HCT116 (cell line): ENCODE measurements at regions not wholly inside any gene's neighbourhood (a gene's known extent, or its start where the extent isn't known, plus 50 kb on each side); places are given as distances from the start of the nearest gene placed in this dataset.

ENCODE experiments used
- ATAC-seq: fragments of 200-7000 bp; cut with Tn5 transposase; 2 replicates; pipeline ENCODE4 v1.9.1; 2020; ENCODE audit warnings: mild to moderate bottlenecking, moderate library complexity
- BruUV-seq: library from RNA; stranded (reverse); fragments of 400-500 nt; replicated peaks from 2 replicates; lab custom pipeline; 2021; lab: Mats Ljungman, UMichigan
- CTCF ChIA-PET: fragments of 300-600 bp; sonication (Branson Sonifier 250); formaldehyde crosslinking; loops from one replicate; lab custom pipeline; 2021; ENCODE audit warnings: antibody characterized with exemption; lab: Charles Lee
- POLR2A ChIA-PET: fragments of 300-600, 350-600 bp; sonication (Branson Sonifier 250); formaldehyde crosslinking; loops from one replicate; lab custom pipeline; 2021; ENCODE audit warnings: antibody characterized with exemption; lab: Charles Lee
- RAD21 ChIA-PET, 2 experiments: fragments of 300-600 bp; sonication (Branson Sonifier 250); formaldehyde crosslinking; loops; one replicate each; lab custom pipeline; 2023; ENCODE audit warnings: low total read pairs in 2 of 2; ENCODE audit not compliant: uncharacterized antibody in 2 of 2, unreplicated experiment in 2 of 2, low non-redundant PET in 1 of 2; lab: Charles Lee
- DNase-seq: peaks from one replicate; pipeline ENCODE4 v3.0.0-alpha.2; 2010; ENCODE audit warnings: low read depth, low spot score
- H2AFZ ChIP-seq: fragments of 200-600 bp; shearing (Covaris generic), sonication (generic); 2 replicates; pipeline ENCODE4 v1.6.1; 2017; ENCODE audit warnings: low read depth, mixed run types, mixed read lengths, antibody characterized with exemption, low read length; ENCODE audit not compliant: poor library complexity, severe bottlenecking
- H3K27ac ChIP-seq: 2 replicates; pipeline ENCODE4 v1.5.1; 2012; ENCODE audit warnings: low read depth, low read length
- H3K27me3 ChIP-seq: fragments of 200-600 bp; sonication (generic); 2 replicates; pipeline ENCODE4 v1.6.1; 2016; ENCODE audit warnings: mixed run types, low read length, mixed read lengths; ENCODE audit not compliant: insufficient read depth
- H3K36me3 ChIP-seq, 2 experiments: fragments of 200-500 bp in 1 of 2; fragments of 200-600 bp in 1 of 2; sonication (Bioruptor generic) in 1 of 2; sonication (generic) in 1 of 2; 2 replicates each; pipeline versions ENCODE4 v1.5.1 to v1.6.1; 2014 to 2016; ENCODE audit warnings: low read length in 2 of 2, inconsistent platforms in 1 of 2, mixed read lengths in 1 of 2, mixed run types in 1 of 2; ENCODE audit not compliant: insufficient read depth in 2 of 2, control insufficient read depth in 1 of 2
- H3K4me1 ChIP-seq, 2 experiments: fragments of 200-600 bp in 1 of 2; sonication (generic) in 1 of 2; 2 replicates each; pipeline versions ENCODE4 v1.5.1 to v1.6.1; 2012 to 2017; ENCODE audit warnings: low read length in 2 of 2, inconsistent platforms in 1 of 2, mild to moderate bottlenecking in 1 of 2, mixed read lengths in 1 of 2, mixed run types in 1 of 2, moderate library complexity in 1 of 2; ENCODE audit not compliant: insufficient read depth in 2 of 2, control insufficient read depth in 1 of 2
- H3K4me2 ChIP-seq: fragments of 200-600 bp; sonication (generic); 2 replicates; pipeline ENCODE4 v1.6.1; 2017; ENCODE audit warnings: mixed run types, low read length, mixed read lengths
- H3K4me3 ChIP-seq, 2 experiments: fragments of 200-600 bp in 1 of 2; sonication (generic) in 1 of 2; replicated peaks in 1 of 2; 2 replicates each; pipeline ENCODE4 v1.5.1; 2011 to 2016; ENCODE audit warnings: low read length in 2 of 2, control low read depth in 1 of 2, low read depth in 1 of 2, mild to moderate bottlenecking in 1 of 2, mixed read lengths in 1 of 2, mixed run types in 1 of 2
- H3K79me2 ChIP-seq: fragments of 200-600 bp; sonication (generic); 2 replicates; pipeline ENCODE4 v1.6.1; 2017; ENCODE audit warnings: mild to moderate bottlenecking, mixed run types, low read length, moderate library complexity, mixed read lengths; ENCODE audit not compliant: insufficient read depth
- H3K9ac ChIP-seq: fragments of 200-600 bp; sonication (generic); 2 replicates; pipeline ENCODE4 v1.6.1; 2016; ENCODE audit warnings: low read length, mixed read lengths
- H3K9me2 ChIP-seq: fragments of 200-600 bp; sonication (generic), shearing (Covaris generic); 2 replicates; pipeline ENCODE4 v1.6.1; 2017; ENCODE audit warnings: mixed run types, mild to moderate bottlenecking, moderate library complexity; ENCODE audit not compliant: insufficient read depth
- H3K9me3 ChIP-seq, 2 experiments: fragments of 200-500 bp in 1 of 2; fragments of 200-600 bp in 1 of 2; sonication (Bioruptor generic) in 1 of 2; sonication (generic) in 1 of 2; 2 replicates each; pipeline ENCODE4 v1.6.1; 2014 to 2017; ENCODE audit warnings: low read length in 2 of 2, mixed read lengths in 2 of 2, inconsistent platforms in 1 of 2, low read depth in 1 of 2, mild to moderate bottlenecking in 1 of 2, mixed run types in 1 of 2, moderate library complexity in 1 of 2; ENCODE audit not compliant: control insufficient read depth in 1 of 2, insufficient read depth in 1 of 2
- H4K20me1 ChIP-seq: fragments of 200-600 bp; sonication (generic), shearing (Covaris generic); 2 replicates; pipeline ENCODE4 v1.6.1; 2017; ENCODE audit warnings: mixed run types, mild to moderate bottlenecking, moderate library complexity; ENCODE audit not compliant: insufficient read depth
- ATF3 ChIP-seq: IDR thresholded peaks from 2 replicates; pipeline ENCODE4 v1.6.1; 2012
- CEBPB ChIP-seq: IDR thresholded peaks from 2 replicates; pipeline ENCODE4 v1.6.1; 2012; ENCODE audit warnings: low read depth
- CTCF ChIP-seq, 3 experiments: fragments of 200-600 bp in 1 of 3; sonication (generic) in 1 of 3; IDR thresholded peaks in 2 of 3; conservative IDR thresholded peaks in 1 of 3; 2 replicates each; pipeline ENCODE4 v1.5.1; 2012 to 2017; ENCODE audit warnings: low read depth in 2 of 3, low read length in 2 of 3, antibody characterized with exemption in 1 of 3, borderline replicate concordance in 1 of 3, control low read depth in 1 of 3, mild to moderate bottlenecking in 1 of 3, mixed read lengths in 1 of 3, mixed run types in 1 of 3, moderate library complexity in 1 of 3; ENCODE audit not compliant: insufficient read depth in 1 of 3
- EGR1 ChIP-seq: IDR thresholded peaks from 2 replicates; pipeline ENCODE4 v1.6.1; 2012; ENCODE audit warnings: low read depth
- ELF1 ChIP-seq: IDR thresholded peaks from 2 replicates; pipeline ENCODE4 v1.6.1; 2012; ENCODE audit warnings: low read depth, borderline replicate concordance
- EZH2phosphoT487 ChIP-seq: fragments of 200-600 bp; IDR thresholded peaks from 2 replicates; pipeline ENCODE4 v1.6.1; 2018; ENCODE audit warnings: antibody characterized with exemption, borderline replicate concordance
- POLR2AphosphoS5 ChIP-seq: IDR thresholded peaks from 2 replicates; pipeline ENCODE4 v1.6.1; 2011; ENCODE audit warnings: mild to moderate bottlenecking, low read depth, low read length, moderate library complexity
- RAD21 ChIP-seq: IDR thresholded peaks from 2 replicates; pipeline ENCODE4 v1.6.1; 2012; ENCODE audit warnings: low read depth, mild to moderate bottlenecking
- REST ChIP-seq: IDR thresholded peaks from 2 replicates; pipeline ENCODE4 v1.6.1; 2012; ENCODE audit warnings: low read depth
- YY1 ChIP-seq: IDR thresholded peaks from 2 replicates; pipeline ENCODE4 v1.6.1; 2011; ENCODE audit warnings: low read length, low read depth, moderate library complexity, mild to moderate bottlenecking; ENCODE audit not compliant: insufficient replicate concordance; ENCODE audit errors: extremely low read depth
- ZBTB33 ChIP-seq: IDR thresholded peaks from 2 replicates; pipeline ENCODE4 v1.6.1; 2011; ENCODE audit warnings: mild to moderate bottlenecking, low read length, moderate library complexity; ENCODE audit not compliant: insufficient replicate concordance; ENCODE audit errors: extremely low read depth
- intact Hi-C: fragments of 100-400 bp; cut with micrococcal nuclease; formaldehyde crosslinking; loops from 2 replicates; pipeline ENCODE4 v1.10.0; 2022

GRCh38 chr9:117787746-117788145 lies 83.5 kb downstream of the TLR4 start:
- no peaks in the 10 kb centered on the region for H3K4me1 ChIP-seq
- peaks cover 5 to 14% of the 10 kb centered on the region in 2 experiments; a peak in 2 of 4 replicates for H3K9me3 ChIP-seq
- no peak for DNase-seq
- RAD21 ChIA-PET: no interaction called here
- H3K9ac ChIP-seq: no peak overlapping the region
- no peaks in the 10 kb centered on the region for H3K27me3 ChIP-seq
- H3K4me2 ChIP-seq: no peak overlapping the region
- no peaks in the 10 kb centered on the region for H3K36me3 ChIP-seq
- POLR2A ChIA-PET: no interaction called here
- H2AFZ ChIP-seq: no peak overlapping the region
- intact Hi-C loops: no loop called here
- BruUV-seq: no TSS peak
- CTCF ChIA-PET: no interaction called here
- no peaks in the 10 kb centered on the region for H3K79me2 ChIP-seq
- no peak overlapping the region for H3K27ac ChIP-seq
- no peaks in the 10 kb centered on the region for H3K9me2 ChIP-seq
- ATAC-seq: no peak
- TF ChIP-seq CEBPB (no peak), EZH2phosphoT487 (no peak), YY1 (no peak), EGR1 (no peak), RAD21 (no peak), ZBTB33 (no peak), CTCF (IDR thresholded peaks at IDR 0.05 in 2 of 3, conservative IDR thresholded peaks at IDR 0.05 in 1 of 3; ENCODE audit: borderline replicate concordance in 1 of 3, insufficient read depth in 1 of 3, low read depth in 2 of 3, low read length in 2 of 3) (no peak), POLR2AphosphoS5 (no peak), ATF3 (no peak), REST (no peak), ELF1 (no peak)
- TF ChIP-seq, all 23 proteins: peak for 0
- no peaks in the 10 kb centered on the region for H4K20me1 ChIP-seq
- H3K4me3 ChIP-seq: no peak overlapping the region
